Endothelial cell (in vitro differentiated cells): ENCODE measurements at regions not wholly inside any gene's neighbourhood (a gene's known extent, or its start where the extent isn't known, plus 50 kb on each side); places are given as distances from the start of the nearest gene placed in this dataset.

Experiments
- DNase-seq: peaks from one replicate; pipeline ENCODE4 v3.0.0; 2021; ENCODE audit warnings: low spot score
- H3K27ac Mint-ChIP-seq: one replicate; pipeline ENCODE4 v1.8.0; 2021; ENCODE audit warnings: mixed read lengths, inconsistent platforms; ENCODE audit not compliant: unreplicated experiment
- H3K27me3 Mint-ChIP-seq: one replicate; pipeline ENCODE4 v1.8.0; 2021; ENCODE audit warnings: mild to moderate bottlenecking, moderate library complexity, mixed read lengths, inconsistent platforms; ENCODE audit not compliant: unreplicated experiment
- H3K36me3 Mint-ChIP-seq: one replicate; pipeline ENCODE4 v1.8.0; 2021; ENCODE audit warnings: mild to moderate bottlenecking, low read depth, mixed read lengths, inconsistent platforms; ENCODE audit not compliant: unreplicated experiment
- H3K4me1 Mint-ChIP-seq: one replicate; pipeline ENCODE4 v1.8.0; 2021; ENCODE audit warnings: mild to moderate bottlenecking, mixed read lengths, inconsistent platforms; ENCODE audit not compliant: unreplicated experiment
- H3K4me3 Mint-ChIP-seq: one replicate; pipeline ENCODE4 v1.8.0; 2021; ENCODE audit warnings: mild to moderate bottlenecking, mixed read lengths, inconsistent platforms; ENCODE audit not compliant: unreplicated experiment
- H3K9me3 Mint-ChIP-seq: one replicate; pipeline ENCODE4 v1.8.0; 2021; ENCODE audit warnings: mixed read lengths, inconsistent platforms; ENCODE audit not compliant: unreplicated experiment
- CTCF ChIP-seq: fragments of 200-600 bp; sonication (generic); IDR thresholded peaks from one replicate; pipeline ENCODE4 v1.5.0; 2021; ENCODE audit warnings: antibody characterized with exemption; ENCODE audit not compliant: unreplicated experiment

- peak overlapping the region; percentile 34 for H3K27ac Mint-ChIP-seq
- DNase-seq: no peak
- TF ChIP-seq CTCF: no peak
- H3K9me3 Mint-ChIP-seq: peaks cover 54% of the 10 kb centered on the region
- H3K36me3 Mint-ChIP-seq: peaks cover 35% of the 10 kb centered on the region
- H3K27me3 Mint-ChIP-seq: peaks cover 19% of the 10 kb centered on the region
- H3K4me3 Mint-ChIP-seq: peak overlapping the region; percentile 70
- no peaks in the 10 kb centered on the region for H3K4me1 Mint-ChIP-seq
Measured at GRCh38 chr18:78126106-78126505, 853.5 kb upstream of the SALL3 start.

- H3K27me3 Mint-ChIP-seq: peaks cover 19% of the 10 kb centered on the region
- no peaks in the 10 kb centered on the region for H3K4me1 Mint-ChIP-seq
- H3K9me3 Mint-ChIP-seq: peaks cover 58% of the 10 kb centered on the region
- H3K27ac Mint-ChIP-seq: no peak overlapping the region
- peaks cover 35% of the 10 kb centered on the region for H3K36me3 Mint-ChIP-seq
- TF ChIP-seq CTCF: no peak
- DNase-seq: no peak
- no peak overlapping the region for H3K4me3 Mint-ChIP-seq
Measured at GRCh38 chr18:78126536-78126935, 853.1 kb upstream of the SALL3 start.

GRCh38 chr18:78127041-78127440, 852.6 kb upstream of the SALL3 start:
- no peak for TF ChIP-seq CTCF
- no peak overlapping the region for H3K27ac Mint-ChIP-seq
- H3K9me3 Mint-ChIP-seq: peaks cover 59% of the 10 kb centered on the region
- no peak overlapping the region for H3K4me3 Mint-ChIP-seq
- H3K36me3 Mint-ChIP-seq: peaks cover 35% of the 10 kb centered on the region
- DNase-seq: no peak
- H3K4me1 Mint-ChIP-seq: no peaks in the 10 kb centered on the region
- peaks cover 21% of the 10 kb centered on the region for H3K27me3 Mint-ChIP-seq

- no peaks in the 10 kb centered on the region for H3K4me1 Mint-ChIP-seq
- peaks cover 35% of the 10 kb centered on the region for H3K36me3 Mint-ChIP-seq
- H3K4me3 Mint-ChIP-seq: peak overlapping the region; percentile 10
- no peak for TF ChIP-seq CTCF
- H3K27me3 Mint-ChIP-seq: peaks cover 21% of the 10 kb centered on the region
- H3K27ac Mint-ChIP-seq: no peak overlapping the region
- peaks cover 63% of the 10 kb centered on the region for H3K9me3 Mint-ChIP-seq
- DNase-seq: no peak
Measured at GRCh38 chr18:78128004-78128403, 851.6 kb upstream of the SALL3 start.

GRCh38 chr18:78129260-78129659, 850.4 kb upstream of the SALL3 start:
- no peaks in the 10 kb centered on the region for H3K4me1 Mint-ChIP-seq
- DNase-seq: no peak
- H3K9me3 Mint-ChIP-seq: peaks cover 63% of the 10 kb centered on the region
- peaks cover 20% of the 10 kb centered on the region for H3K27me3 Mint-ChIP-seq
- no peak overlapping the region for H3K27ac Mint-ChIP-seq
- TF ChIP-seq CTCF: no peak
- H3K4me3 Mint-ChIP-seq: no peak overlapping the region
- peaks cover 35% of the 10 kb centered on the region for H3K36me3 Mint-ChIP-seq
